ENCODE measurements at regions not wholly inside any gene's neighbourhood (a gene's known extent, or its start where the extent isn't known, plus 50 kb on each side); places are given as distances from the start of the nearest gene placed in this dataset.

DNA sequence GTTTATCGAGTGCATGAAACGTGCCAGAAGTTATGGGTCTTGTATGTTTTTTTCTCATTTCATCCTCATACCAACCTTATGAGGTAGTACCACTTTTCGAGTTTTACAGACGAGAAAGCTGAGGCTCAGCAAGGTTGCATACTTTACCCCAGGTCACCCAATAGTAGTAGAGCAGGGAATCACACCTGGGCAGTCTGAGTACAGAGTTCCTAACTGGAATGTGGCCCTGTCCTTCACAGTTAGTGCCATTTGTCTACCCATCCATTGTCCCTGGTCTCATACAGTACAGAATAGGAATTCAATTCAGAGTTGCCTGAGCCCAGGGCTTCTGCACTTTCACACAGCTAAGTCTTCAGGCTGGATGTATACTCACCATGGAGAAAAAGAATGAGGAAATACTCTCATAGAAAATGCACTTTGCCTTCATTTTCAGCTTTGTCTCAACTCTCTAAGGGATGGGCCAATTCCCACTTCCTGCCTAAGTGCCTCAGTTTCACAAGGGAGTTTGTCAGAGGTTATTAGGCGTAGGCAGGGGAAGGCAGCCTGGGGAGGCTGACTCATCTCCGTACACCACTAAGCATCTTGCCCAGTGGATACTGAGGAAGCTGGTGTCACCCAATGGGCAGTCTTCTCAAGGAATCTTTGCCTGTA, 93.2 kb downstream of the TMEM212 start:
- H3K27ac ChIP-seq (ENCODE audit: low read length): no peak overlapping the region
- no peaks in the 10 kb centered on the region for H3K36me3 ChIP-seq (ENCODE audit: insufficient read depth, low read length)
- no peaks in the 10 kb centered on the region for H4K20me1 ChIP-seq (ENCODE audit: insufficient read depth, low read length)
- H3K4me3 ChIP-seq (ENCODE audit: low read depth in 1 of 2, low read length in 2 of 2): no peak overlapping the region
- DNase-seq (no peak), ATAC-seq (ENCODE audit: insufficient read depth, low read depth) (no peak)
- H3K4me2 ChIP-seq (ENCODE audit: insufficient read depth, low read length): no peak overlapping the region
- TF ChIP-seq, protein P1, sequence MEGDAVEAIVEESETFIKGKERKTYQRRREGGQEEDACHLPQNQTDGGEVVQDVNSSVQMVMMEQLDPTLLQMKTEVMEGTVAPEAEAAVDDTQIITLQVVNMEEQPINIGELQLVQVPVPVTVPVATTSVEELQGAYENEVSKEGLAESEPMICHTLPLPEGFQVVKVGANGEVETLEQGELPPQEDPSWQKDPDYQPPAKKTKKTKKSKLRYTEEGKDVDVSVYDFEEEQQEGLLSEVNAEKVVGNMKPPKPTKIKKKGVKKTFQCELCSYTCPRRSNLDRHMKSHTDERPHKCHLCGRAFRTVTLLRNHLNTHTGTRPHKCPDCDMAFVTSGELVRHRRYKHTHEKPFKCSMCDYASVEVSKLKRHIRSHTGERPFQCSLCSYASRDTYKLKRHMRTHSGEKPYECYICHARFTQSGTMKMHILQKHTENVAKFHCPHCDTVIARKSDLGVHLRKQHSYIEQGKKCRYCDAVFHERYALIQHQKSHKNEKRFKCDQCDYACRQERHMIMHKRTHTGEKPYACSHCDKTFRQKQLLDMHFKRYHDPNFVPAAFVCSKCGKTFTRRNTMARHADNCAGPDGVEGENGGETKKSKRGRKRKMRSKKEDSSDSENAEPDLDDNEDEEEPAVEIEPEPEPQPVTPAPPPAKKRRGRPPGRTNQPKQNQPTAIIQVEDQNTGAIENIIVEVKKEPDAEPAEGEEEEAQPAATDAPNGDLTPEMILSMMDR (IDR thresholded peaks at IDR 0.05; ENCODE audit: borderline replicate concordance, extremely low read depth, low read length, poor library complexity, severe bottlenecking): no peak
- TF ChIP-seq EZH2 (IDR thresholded peaks at IDR 0.05; ENCODE audit: borderline replicate concordance, low read depth, low read length, severe bottlenecking): no peak
- no peak overlapping the region for H2AFZ ChIP-seq (ENCODE audit: low read depth, low read length)
- no peaks in the 10 kb centered on the region for H3K9me3 ChIP-seq (ENCODE audit: insufficient read depth, low read length, severe bottlenecking)
- H3K27me3 ChIP-seq (ENCODE audit: insufficient read depth, low read length, poor library complexity): peaks cover 16% of the 10 kb centered on the region
- no peak overlapping the region for H3K9ac ChIP-seq (ENCODE audit: low read depth, low read length)
- no peaks in the 10 kb centered on the region for H3K79me2 ChIP-seq (ENCODE audit: insufficient read depth, low read length)
- no peaks in the 10 kb centered on the region for H3K4me1 ChIP-seq (ENCODE audit: insufficient read depth, low read length)

DNA sequence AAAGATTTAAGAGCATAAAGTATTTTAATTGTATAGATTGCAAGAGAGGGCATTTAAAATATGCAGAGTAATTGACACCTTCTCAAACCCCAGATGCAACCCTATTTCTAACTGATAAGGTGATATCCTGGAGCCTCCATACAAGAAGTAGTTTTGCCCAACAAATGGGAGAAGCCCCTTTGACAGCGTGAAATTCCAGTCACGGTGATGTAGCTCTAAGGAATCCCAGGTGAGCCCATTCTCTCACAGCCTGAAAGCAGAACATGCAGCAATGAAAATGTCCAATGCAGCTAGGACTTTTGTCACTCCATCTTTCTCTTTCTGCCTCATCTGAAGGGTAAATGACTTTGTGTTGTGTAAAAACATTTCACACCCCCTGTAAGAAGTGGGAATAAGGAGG, 96.4 kb downstream of the TMEM212 start:
- ATAC-seq (ENCODE audit: insufficient read depth, low read depth) (no peak), DNase-seq (no peak)
- Histone ChIP-seq H3K4me3 (ENCODE audit: low read depth in 1 of 2, low read length in 2 of 2) (no peak overlapping the region), H3K27ac (ENCODE audit: low read length) (no peak overlapping the region), H3K36me3 (ENCODE audit: insufficient read depth, low read length) (no peaks in the 10 kb centered on the region), H3K9me3 (ENCODE audit: insufficient read depth, low read length, severe bottlenecking) (no peaks in the 10 kb centered on the region), H3K4me1 (ENCODE audit: insufficient read depth, low read length) (no peaks in the 10 kb centered on the region), H3K79me2 (ENCODE audit: insufficient read depth, low read length) (no peaks in the 10 kb centered on the region), H3K9ac (ENCODE audit: low read depth, low read length) (no peak overlapping the region), H2AFZ (ENCODE audit: low read depth, low read length) (no peak overlapping the region), H3K4me2 (ENCODE audit: insufficient read depth, low read length) (no peak overlapping the region), H3K27me3 (ENCODE audit: insufficient read depth, low read length, poor library complexity) (peaks cover 18% of the 10 kb centered on the region), H4K20me1 (ENCODE audit: insufficient read depth, low read length) (no peaks in the 10 kb centered on the region)
- TF ChIP-seq EZH2 (IDR thresholded peaks at IDR 0.05; ENCODE audit: borderline replicate concordance, low read depth, low read length, severe bottlenecking): no peak
- TF ChIP-seq, protein P1 (IDR thresholded peaks at IDR 0.05; ENCODE audit: borderline replicate concordance, extremely low read depth, low read length, poor library complexity, severe bottlenecking): no peak

DNA sequence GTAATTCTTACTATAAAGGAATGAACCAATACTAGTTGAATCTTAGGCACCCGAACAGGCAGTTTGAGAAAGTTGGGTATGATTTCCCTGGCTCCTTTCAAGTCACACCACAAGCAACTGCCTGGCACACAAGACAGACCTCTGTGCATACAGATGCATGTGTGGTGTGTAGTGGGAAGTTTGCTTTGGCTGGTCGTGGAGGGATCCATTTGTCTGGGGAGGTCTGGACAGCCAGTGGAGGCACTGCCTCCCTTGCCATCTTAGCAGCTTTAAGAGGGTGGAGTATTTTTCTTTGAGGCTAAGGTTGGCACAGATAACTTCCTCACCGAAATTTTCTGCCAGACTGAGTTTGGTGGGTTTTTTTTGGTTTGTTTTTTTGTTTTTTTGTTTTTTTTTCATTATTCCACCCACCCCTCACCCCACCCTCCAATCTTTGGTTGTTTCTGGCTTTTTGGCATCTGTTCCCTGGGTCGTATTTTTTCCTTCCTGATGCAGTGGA, 97.1 kb downstream of the TMEM212 start:
- ATAC-seq (ENCODE audit: insufficient read depth, low read depth) (no peak), DNase-seq (no peak)
- Histone ChIP-seq H3K9ac (ENCODE audit: low read depth, low read length) (no peak overlapping the region), H3K4me1 (ENCODE audit: insufficient read depth, low read length) (no peaks in the 10 kb centered on the region), H3K9me3 (ENCODE audit: insufficient read depth, low read length, severe bottlenecking) (no peaks in the 10 kb centered on the region), H3K4me2 (ENCODE audit: insufficient read depth, low read length) (no peak overlapping the region), H3K79me2 (ENCODE audit: insufficient read depth, low read length) (no peaks in the 10 kb centered on the region), H4K20me1 (ENCODE audit: insufficient read depth, low read length) (no peaks in the 10 kb centered on the region), H3K27me3 (ENCODE audit: insufficient read depth, low read length, poor library complexity) (peaks cover 15% of the 10 kb centered on the region), H3K36me3 (ENCODE audit: insufficient read depth, low read length) (no peaks in the 10 kb centered on the region), H2AFZ (ENCODE audit: low read depth, low read length) (no peak overlapping the region), H3K27ac (ENCODE audit: low read length) (no peak overlapping the region), H3K4me3 (ENCODE audit: low read depth in 1 of 2, low read length in 2 of 2) (no peak overlapping the region)
- no peak for TF ChIP-seq EZH2 (IDR thresholded peaks at IDR 0.05; ENCODE audit: borderline replicate concordance, low read depth, low read length, severe bottlenecking)
- TF ChIP-seq, protein P1 (IDR thresholded peaks at IDR 0.05; ENCODE audit: borderline replicate concordance, extremely low read depth, low read length, poor library complexity, severe bottlenecking): no peak

All from DND-41 (cell line).